GM18870 (cell line): ENCODE measurements at regions not wholly inside any gene's neighbourhood (a gene's known extent, or its start where the extent isn't known, plus 50 kb on each side); places are given as distances from the start of the nearest gene placed in this dataset.

ENCODE experiments used
- ATAC-seq: cut with Tn5 transposase; IDR thresholded peaks from one replicate; pipeline ENCODE4 v1.9.1; 2021; ENCODE audit warnings: moderate library complexity; ENCODE audit not compliant: unreplicated experiment

- ATAC-seq, result no peak
These were observed 133.6 kb downstream of the TMEM26 start for GRCh38 chr10:61319386-61320256.

- no peak for ATAC-seq
These were observed 134.8 kb downstream of the TMEM26 start for GRCh38 chr10:61318429-61318828.

DNA sequence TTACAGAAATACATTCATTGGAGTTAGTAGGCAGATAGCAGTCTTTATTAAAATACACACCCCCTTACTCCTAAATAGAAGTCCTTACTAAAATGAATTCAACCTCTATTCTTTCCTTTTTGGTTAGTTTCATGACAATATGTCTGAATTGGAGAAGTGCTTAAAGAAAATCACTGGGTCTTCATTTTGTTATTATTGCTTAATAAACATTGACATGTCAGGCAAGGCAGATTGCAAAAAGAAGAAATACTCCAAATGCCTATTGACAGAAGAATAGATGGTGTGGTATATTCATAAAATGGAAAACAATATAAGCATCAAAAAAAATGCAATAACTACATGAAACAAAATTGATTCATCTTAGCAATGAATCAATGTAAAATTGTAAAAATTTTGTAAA is 135.5 kb downstream of the TMEM26 start:
- no peak for ATAC-seq

GRCh38 chr10:61316676-61317265 is 136.4 kb downstream of the TMEM26 start:
- ATAC-seq, result no peak

DNA sequence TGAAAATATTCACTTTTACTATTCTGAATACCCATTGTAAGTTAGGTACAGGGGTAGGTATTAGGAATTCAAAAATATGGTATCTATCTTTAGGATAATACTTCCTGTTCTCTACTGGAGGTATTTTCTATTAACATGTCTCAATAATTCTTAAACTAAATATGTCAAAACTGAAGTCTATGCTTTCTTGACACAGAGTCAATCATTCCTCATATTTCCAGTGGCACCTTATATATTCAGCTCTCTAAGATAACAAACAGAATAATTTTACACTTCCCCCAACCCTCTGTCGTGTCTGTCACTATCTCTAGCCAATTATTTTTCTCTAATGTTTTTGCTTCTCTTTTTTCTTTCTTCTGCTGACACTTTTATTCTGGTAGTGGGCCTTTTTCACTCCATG is 138.9 kb downstream of the TMEM26 start:
- ATAC-seq, result no peak

- no peak for ATAC-seq
These were observed 139.7 kb downstream of the TMEM26 start for GRCh38 chr10:61313460-61313859.

- no peak for ATAC-seq
These were observed 148.4 kb downstream of the TMEM26 start for GRCh38 chr10:61304746-61305145.

GRCh38 chr10:61302124-61302523 is 151.1 kb downstream of the TMEM26 start:
- ATAC-seq, result no peak

DNA sequence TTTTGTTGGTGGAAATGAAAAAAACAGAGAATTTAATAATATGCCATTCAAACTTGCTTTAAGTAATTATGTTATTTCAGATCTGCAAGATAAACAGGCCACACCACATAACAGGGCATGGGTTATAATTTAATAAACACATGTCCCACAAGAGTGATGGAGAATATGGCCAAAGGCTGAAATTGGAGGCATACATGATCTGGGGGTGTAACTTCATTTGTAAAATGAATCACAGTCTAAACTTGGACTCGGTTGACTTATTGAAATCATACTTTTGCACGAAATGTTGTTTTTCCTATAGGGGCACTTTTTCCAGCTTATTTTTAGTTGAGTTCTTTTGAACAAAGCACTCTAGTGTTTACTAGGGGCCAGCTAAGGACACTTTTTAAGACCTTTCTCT is 151.6 kb downstream of the TMEM26 start:
- ATAC-seq, result no peak

GRCh38 chr10:61299841-61300240 is 153.3 kb downstream of the TMEM26 start:
- no peak for ATAC-seq

GRCh38 chr10:61299156-61299555 is 154.0 kb downstream of the TMEM26 start:
- no peak for ATAC-seq

- ATAC-seq, result no peak
These were observed 155.0 kb downstream of the TMEM26 start for GRCh38 chr10:61298194-61298593.

GRCh38 chr10:61296161-61296560 is 157.0 kb downstream of the TMEM26 start:
- ATAC-seq, result no peak

DNA sequence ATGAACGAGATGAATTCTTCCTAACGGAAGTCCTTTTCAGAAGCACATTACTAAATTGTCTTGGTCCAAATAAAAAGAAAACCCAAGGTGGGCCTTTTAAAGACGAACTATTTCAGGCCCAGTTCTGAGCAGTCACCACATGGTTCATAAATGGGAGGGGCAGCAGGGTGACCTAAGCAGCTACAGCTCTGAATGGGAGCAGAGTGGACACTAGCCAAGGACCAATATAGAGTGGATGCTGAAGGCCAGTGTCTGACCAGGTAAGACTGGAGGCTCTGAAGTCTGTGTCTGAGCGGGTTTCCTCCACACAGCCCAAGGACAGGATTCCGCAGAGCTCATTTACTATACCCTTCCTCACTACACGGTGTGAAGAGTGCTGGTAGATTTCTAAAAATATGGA is 159.1 kb downstream of the TMEM26 start:
- ATAC-seq, result no peak

DNA sequence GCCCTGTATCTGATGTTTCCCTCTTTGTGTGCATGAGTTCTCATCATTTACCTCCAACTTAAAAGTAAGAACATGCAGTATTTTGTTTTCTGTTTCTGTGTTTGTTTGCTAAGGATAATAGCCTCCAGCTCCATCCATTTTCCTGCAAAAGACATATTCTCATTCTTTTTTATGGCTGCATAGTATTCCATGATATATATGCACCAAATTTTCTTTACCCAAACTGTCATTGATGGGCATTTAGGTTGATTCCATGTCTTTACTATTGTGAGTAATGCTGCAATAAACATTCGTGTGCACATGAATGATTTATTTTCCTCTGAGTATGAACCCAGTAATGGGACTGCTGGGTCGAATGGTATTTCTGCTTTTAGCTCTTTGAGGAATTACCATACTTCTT is 163.4 kb downstream of the TMEM26 start:
- ATAC-seq, result no peak

GRCh38 chr10:61286686-61287085 is 166.5 kb downstream of the TMEM26 start:
- ATAC-seq, result peak; percentile 100

GRCh38 chr10:61285749-61286148 is 167.4 kb downstream of the TMEM26 start:
- no peak for ATAC-seq

DNA sequence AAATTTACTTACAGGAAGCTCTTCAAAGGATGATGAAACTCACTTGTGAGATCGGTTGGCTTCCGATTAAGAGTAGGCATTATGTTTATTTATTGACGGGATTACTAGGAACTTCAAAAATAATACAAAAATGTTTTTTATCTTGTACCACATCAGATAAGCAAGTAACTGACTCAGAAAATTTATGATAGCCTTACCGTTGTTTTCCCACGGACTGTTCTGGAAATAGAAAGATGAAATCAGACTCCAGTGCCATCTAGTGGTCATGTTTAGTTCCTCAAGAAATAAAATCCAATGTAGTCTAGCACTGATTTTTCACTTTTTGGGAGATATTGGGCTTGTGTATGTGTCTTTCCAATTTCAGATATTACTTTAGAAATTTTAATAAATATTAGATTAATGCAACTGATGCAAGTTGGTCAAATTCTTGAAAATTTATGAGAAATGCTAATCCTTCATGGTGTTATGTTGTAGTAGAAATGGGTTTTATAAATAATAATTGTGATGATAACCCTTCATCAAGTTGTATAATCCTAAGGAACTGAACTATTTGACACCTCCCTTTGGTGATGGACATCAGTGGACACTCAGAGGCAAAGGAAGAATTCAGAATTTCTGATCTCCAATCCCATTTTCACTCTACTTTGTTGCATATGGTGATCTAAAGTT is 168.8 kb downstream of the TMEM26 start:
- no peak for ATAC-seq

GRCh38 chr10:61283481-61284221 is 169.5 kb downstream of the TMEM26 start:
- no peak for ATAC-seq

DNA sequence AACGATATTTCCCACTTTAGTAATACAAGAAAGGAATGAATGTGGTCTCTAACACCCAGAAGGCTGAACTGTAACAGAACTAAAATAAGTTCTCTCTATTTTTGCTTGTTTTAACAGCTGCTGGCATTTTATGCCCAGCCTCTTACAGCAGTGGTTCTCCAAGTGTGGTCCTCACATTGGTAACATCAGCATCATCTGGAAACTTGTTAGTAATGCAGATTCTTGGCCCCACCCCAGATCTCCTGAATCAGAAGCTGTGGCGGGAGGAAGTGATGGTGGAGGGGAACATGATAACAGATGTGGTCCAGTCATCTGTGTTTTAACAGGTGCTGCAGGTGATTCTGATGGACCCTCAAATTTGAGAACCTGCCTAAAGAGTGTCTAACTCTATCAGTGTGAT is 170.1 kb downstream of the TMEM26 start:
- no peak for ATAC-seq

- no peak for ATAC-seq
These were observed 172.9 kb downstream of the TMEM26 start for GRCh38 chr10:61280303-61280702.
